ENCODE measurements at regions not wholly inside any gene's neighbourhood (a gene's known extent, or its start where the extent isn't known, plus 50 kb on each side); places are given as distances from the start of the nearest gene placed in this dataset.

DNA sequence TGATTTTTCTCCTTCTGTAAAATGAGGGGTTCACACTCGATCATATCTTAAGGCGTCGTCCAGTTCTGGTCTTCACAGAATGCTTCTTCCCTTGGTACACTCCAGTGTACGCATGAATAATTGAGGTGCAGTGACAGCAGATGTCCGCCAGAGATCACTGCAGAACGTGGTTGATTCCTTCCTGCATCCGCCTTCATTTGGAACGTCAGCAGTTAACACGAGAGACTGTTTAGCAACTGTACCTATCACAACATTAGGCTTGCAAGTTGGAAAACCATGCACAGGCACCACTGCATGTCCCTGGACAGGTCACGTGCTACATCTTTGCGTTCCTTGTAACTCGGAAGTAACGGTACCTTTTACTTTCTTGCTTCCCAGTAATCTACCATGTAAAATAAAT is 66.0 kb upstream of the GEMIN8 start:
- no peaks in the 10 kb centered on the region for H3K36me3 ChIP-seq (ENCODE audit: control insufficient read depth in 4 of 4, insufficient read depth in 4 of 4, low read length in 4 of 4)
- no peak overlapping the region for H3K4me3 ChIP-seq
- no peaks in the 10 kb centered on the region for H3K9me3 ChIP-seq (ENCODE audit: control insufficient read depth in 4 of 4, insufficient read depth in 3 of 4, low read length in 3 of 4)
- no peak overlapping the region for H3K9ac ChIP-seq (ENCODE audit: insufficient read depth in 1 of 2, low read length in 2 of 2)
- DNase-seq (peak; percentile 59 to 76 (median 75)), ATAC-seq (ENCODE audit: insufficient read depth, low FRiP score) (peak; percentile 66)
- H3K4me1 ChIP-seq (ENCODE audit: control insufficient read depth in 5 of 5, insufficient read depth in 5 of 5, low read length in 5 of 5), result peaks cover 0 to 12% (median 0%) of the 10 kb centered on the region in 5 donors
- H3K27ac ChIP-seq (ENCODE audit: low read depth in 1 of 2, low read length in 1 of 2), result no peak overlapping the region
- 15 to 17% methylated on average over 13 of the region's 13 CpGs for WGBS, 2 donors
- peaks cover 0 to 33% (median 6%) of the 10 kb centered on the region in 3 donors for H3K27me3 ChIP-seq (ENCODE audit: control insufficient read depth in 3 of 3, insufficient read depth in 3 of 3, low read length in 2 of 3)
- TF ChIP-seq, protein P1, sequence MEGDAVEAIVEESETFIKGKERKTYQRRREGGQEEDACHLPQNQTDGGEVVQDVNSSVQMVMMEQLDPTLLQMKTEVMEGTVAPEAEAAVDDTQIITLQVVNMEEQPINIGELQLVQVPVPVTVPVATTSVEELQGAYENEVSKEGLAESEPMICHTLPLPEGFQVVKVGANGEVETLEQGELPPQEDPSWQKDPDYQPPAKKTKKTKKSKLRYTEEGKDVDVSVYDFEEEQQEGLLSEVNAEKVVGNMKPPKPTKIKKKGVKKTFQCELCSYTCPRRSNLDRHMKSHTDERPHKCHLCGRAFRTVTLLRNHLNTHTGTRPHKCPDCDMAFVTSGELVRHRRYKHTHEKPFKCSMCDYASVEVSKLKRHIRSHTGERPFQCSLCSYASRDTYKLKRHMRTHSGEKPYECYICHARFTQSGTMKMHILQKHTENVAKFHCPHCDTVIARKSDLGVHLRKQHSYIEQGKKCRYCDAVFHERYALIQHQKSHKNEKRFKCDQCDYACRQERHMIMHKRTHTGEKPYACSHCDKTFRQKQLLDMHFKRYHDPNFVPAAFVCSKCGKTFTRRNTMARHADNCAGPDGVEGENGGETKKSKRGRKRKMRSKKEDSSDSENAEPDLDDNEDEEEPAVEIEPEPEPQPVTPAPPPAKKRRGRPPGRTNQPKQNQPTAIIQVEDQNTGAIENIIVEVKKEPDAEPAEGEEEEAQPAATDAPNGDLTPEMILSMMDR (IDR thresholded peaks at IDR 0.05; ENCODE audit: control extremely low read depth, extremely low read depth), result peak; percentile 22

DNA sequence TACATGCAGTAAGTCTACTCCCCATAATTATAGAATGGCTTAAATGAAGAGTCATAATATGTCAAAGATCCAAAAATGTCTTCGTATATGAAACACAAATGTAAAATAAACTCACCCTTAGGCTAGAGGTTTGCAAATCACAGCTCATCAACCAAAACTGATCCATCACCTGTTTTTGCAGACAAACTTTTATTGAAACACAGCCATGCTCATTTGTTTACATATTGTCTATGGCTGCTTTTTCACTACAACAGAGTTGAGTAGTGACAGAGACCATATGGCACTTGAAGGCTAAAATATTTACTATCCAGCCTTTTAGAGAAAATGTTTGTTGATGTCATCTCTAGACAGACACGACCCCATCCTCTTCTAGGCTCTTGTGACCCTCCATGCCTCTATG is 64.5 kb upstream of the GEMIN8 start:
- Histone ChIP-seq H3K4me1 (ENCODE audit: control insufficient read depth in 5 of 5, insufficient read depth in 5 of 5, low read length in 5 of 5) (peaks cover 0 to 12% (median 0%) of the 10 kb centered on the region in 5 donors), H3K36me3 (ENCODE audit: control insufficient read depth in 4 of 4, insufficient read depth in 4 of 4, low read length in 4 of 4) (no peaks in the 10 kb centered on the region), H3K4me3 (no peak overlapping the region), H3K9me3 (ENCODE audit: control insufficient read depth in 4 of 4, insufficient read depth in 3 of 4, low read length in 3 of 4) (no peaks in the 10 kb centered on the region), H3K9ac (ENCODE audit: insufficient read depth in 1 of 2, low read length in 2 of 2) (no peak overlapping the region), H3K27ac (ENCODE audit: low read depth in 1 of 2, low read length in 1 of 2) (no peak overlapping the region), H3K27me3 (ENCODE audit: control insufficient read depth in 3 of 3, insufficient read depth in 3 of 3, low read length in 2 of 3) (peaks cover 0 to 30% (median 6%) of the 10 kb centered on the region in 3 donors)
- DNase-seq (peak in 2 of 3 donors; percentile 82 to 85), ATAC-seq (ENCODE audit: insufficient read depth, low FRiP score) (no peak)
- TF ChIP-seq, protein P1 (IDR thresholded peaks at IDR 0.05; ENCODE audit: control extremely low read depth, extremely low read depth), result no peak
- 44 to 57% methylated on average over 2 of the region's 2 CpGs for WGBS, 2 donors

DNA sequence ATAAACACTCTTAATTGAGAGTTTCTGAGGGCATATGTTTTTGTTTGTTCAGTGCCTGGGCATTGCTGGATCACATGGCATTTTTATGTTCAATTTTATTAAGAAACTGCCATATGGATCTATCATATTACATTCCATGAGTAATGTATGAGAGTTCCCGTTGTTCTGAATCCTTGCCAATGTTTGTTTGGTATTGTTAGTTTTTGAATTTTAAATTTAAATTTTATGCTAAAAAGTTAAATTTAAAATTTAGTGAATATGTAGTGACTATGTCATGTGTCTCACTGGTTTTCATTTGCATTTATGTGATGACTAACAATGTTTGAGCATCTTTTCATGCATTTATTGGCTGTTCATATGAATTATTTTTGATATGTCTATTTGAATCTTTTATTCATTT is 54.8 kb upstream of the GEMIN8 start:
- H3K27me3 ChIP-seq (ENCODE audit: control insufficient read depth in 3 of 3, insufficient read depth in 3 of 3, low read length in 2 of 3), result peaks cover 0 to 46% (median 11%) of the 10 kb centered on the region in 3 donors
- no peaks in the 10 kb centered on the region for H3K9me3 ChIP-seq (ENCODE audit: control insufficient read depth in 4 of 4, insufficient read depth in 3 of 4, low read length in 3 of 4)
- DNase-seq, result no peak
- no peak overlapping the region for H3K27ac ChIP-seq (ENCODE audit: low read depth in 1 of 2, low read length in 1 of 2)
- TF ChIP-seq, protein P1 (IDR thresholded peaks at IDR 0.05; ENCODE audit: control extremely low read depth, extremely low read depth), result no peak
- no peaks in the 10 kb centered on the region for H3K36me3 ChIP-seq (ENCODE audit: control insufficient read depth in 4 of 4, insufficient read depth in 4 of 4, low read length in 4 of 4)
- H3K4me3 ChIP-seq, result no peak overlapping the region
- no peaks in the 10 kb centered on the region for H3K4me1 ChIP-seq (ENCODE audit: control insufficient read depth in 5 of 5, insufficient read depth in 5 of 5, low read length in 5 of 5)
- WGBS, 2 donors, result 71 to 79% methylated on average over 1 of the region's 1 CpG
- H3K9ac ChIP-seq (ENCODE audit: insufficient read depth in 1 of 2, low read length in 2 of 2), result no peak overlapping the region
- no peak for ATAC-seq (ENCODE audit: insufficient read depth, low FRiP score)

DNA sequence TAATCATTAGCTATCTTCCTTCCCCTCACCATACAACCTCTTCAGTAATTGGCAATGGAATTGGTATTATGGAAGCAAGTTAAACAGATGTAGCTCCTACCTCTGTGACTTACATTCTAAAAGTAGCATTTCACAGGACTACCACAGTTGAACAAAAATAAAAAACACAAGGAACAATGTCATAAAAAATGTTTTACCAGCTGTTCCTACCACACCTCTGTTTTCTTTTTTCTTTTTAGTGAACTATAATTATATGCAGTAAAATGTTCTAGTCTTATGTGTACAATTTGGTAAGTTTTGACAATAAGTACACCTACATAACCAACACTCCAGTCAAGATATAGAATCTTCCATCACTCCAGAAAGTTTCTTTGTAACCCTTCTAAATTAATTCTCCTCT is 54.1 kb upstream of the GEMIN8 start:
- no peaks in the 10 kb centered on the region for H3K4me1 ChIP-seq (ENCODE audit: control insufficient read depth in 5 of 5, insufficient read depth in 5 of 5, low read length in 5 of 5)
- DNase-seq (no peak), ATAC-seq (ENCODE audit: insufficient read depth, low FRiP score) (no peak)
- H3K9ac ChIP-seq (ENCODE audit: insufficient read depth in 1 of 2, low read length in 2 of 2), result no peak overlapping the region
- no peak overlapping the region for H3K4me3 ChIP-seq
- no peaks in the 10 kb centered on the region for H3K9me3 ChIP-seq (ENCODE audit: control insufficient read depth in 4 of 4, insufficient read depth in 3 of 4, low read length in 3 of 4)
- TF ChIP-seq, protein P1 (IDR thresholded peaks at IDR 0.05; ENCODE audit: control extremely low read depth, extremely low read depth), result no peak
- no peak overlapping the region for H3K27ac ChIP-seq (ENCODE audit: low read depth in 1 of 2, low read length in 1 of 2)
- H3K27me3 ChIP-seq (ENCODE audit: control insufficient read depth in 3 of 3, insufficient read depth in 3 of 3, low read length in 2 of 3), result peaks cover under 1 to 46% (median 11%) of the 10 kb centered on the region in 3 donors
- no peaks in the 10 kb centered on the region for H3K36me3 ChIP-seq (ENCODE audit: control insufficient read depth in 4 of 4, insufficient read depth in 4 of 4, low read length in 4 of 4)

All from lung (tissue), 11 donors.